ENCODE measurements at regions not wholly inside any gene's neighbourhood (a gene's known extent, or its start where the extent isn't known, plus 50 kb on each side); places are given as distances from the start of the nearest gene placed in this dataset.

GRCh38 chr12:32952681-32953080, 56.1 kb upstream of the PKP2 start:
- TF ChIP-seq CTCF (IDR thresholded peaks at IDR 0.05), result no peak
- TF ChIP-seq POLR2A (IDR thresholded peaks at IDR 0.05), result no peak
